Ovary (tissue), 7 donors: ENCODE measurements at regions not wholly inside any gene's neighbourhood (a gene's known extent, or its start where the extent isn't known, plus 50 kb on each side); places are given as distances from the start of the nearest gene placed in this dataset.

ENCODE experiments used
- DNase-seq, 5 donors: peaks; one replicate each; pipeline ENCODE4 v3.0.0-alpha.2; 2019 to 2020
- H3K27ac ChIP-seq, 2 donors: fragments of 200-600 bp; one replicate each; pipeline versions ENCODE4 v1.5.1 to v1.8.0; 2019 to 2022
- H3K27me3 ChIP-seq: fragments of 200-600 bp; one replicate; pipeline ENCODE4 v1.8.0; 2022
- H3K36me3 ChIP-seq: fragments of 200-600 bp; sonication (generic); one replicate; pipeline ENCODE4 v1.5.1; 2019
- H3K4me1 ChIP-seq: one replicate; pipeline ENCODE4 v1.8.1; 2013; ENCODE audit warnings: mild to moderate bottlenecking, moderate library complexity; ENCODE audit not compliant: insufficient read depth
- H3K4me3 ChIP-seq: fragments of 200-600 bp; sonication (generic); one replicate; pipeline ENCODE4 v1.5.1; 2017
- H3K9me3 ChIP-seq, 2 donors: fragments of 200-600 bp in 1 of 2; sonication (generic) in 1 of 2; one replicate each; pipeline versions ENCODE4 v1.5.1 to v1.8.1; 2013 to 2019; ENCODE audit warnings: mild to moderate bottlenecking in 1 of 2, moderate library complexity in 1 of 2
- CTCF ChIP-seq, 3 donors: fragments of 450-650 bp in 2 of 3; fragments of 200-600 bp in 1 of 3; IDR thresholded peaks; one replicate each; pipeline versions ENCODE4 v1.5.1 to v1.8.0; 2016 to 2022; ENCODE audit warnings: antibody characterized with exemption in 3 of 3, mild to moderate bottlenecking in 1 of 3
- EP300 ChIP-seq: sonication (generic); formaldehyde crosslinking; IDR thresholded peaks from one replicate; pipeline ENCODE4 v1.6.1; 2017; ENCODE audit warnings: antibody characterized with exemption
- POLR2A ChIP-seq: fragments of 450-650 bp; IDR thresholded peaks from one replicate; pipeline ENCODE4 v1.6.1; 2017; ENCODE audit warnings: antibody characterized with exemption, mild to moderate bottlenecking, moderate library complexity
- WGBS, 3 donors: extraction: QIAGEN DNeasy Blood & Tissue Kit in 1 of 3; methylation state at CpG; one replicate each; pipeline versions ENCODE4 v1.1.5 to v1.1.7; 2013 to 2017; 5-methylcytosine and 5-hydroxymethylcytosine counted together
- intact Hi-C, 4 donors: fragments of 100-400 bp; cut with DNase I; formaldehyde crosslinking; loops; one replicate each; pipeline versions ENCODE4 v1.11.0 to v1.15.1; 2022 to 2023
- donor health status: DM: no; HTN: no; CAD: no; lungs with moderate emphysema.
- donor health status: DM: no; HTN: no; CAD: no.
- donor health status: Bipolar disorder and iron deficiency.
- donor health status: DM: no; HTN: no; CAD: no.
- donor health status: DM: yes; HTN: yes; CAD: no.

DNA sequence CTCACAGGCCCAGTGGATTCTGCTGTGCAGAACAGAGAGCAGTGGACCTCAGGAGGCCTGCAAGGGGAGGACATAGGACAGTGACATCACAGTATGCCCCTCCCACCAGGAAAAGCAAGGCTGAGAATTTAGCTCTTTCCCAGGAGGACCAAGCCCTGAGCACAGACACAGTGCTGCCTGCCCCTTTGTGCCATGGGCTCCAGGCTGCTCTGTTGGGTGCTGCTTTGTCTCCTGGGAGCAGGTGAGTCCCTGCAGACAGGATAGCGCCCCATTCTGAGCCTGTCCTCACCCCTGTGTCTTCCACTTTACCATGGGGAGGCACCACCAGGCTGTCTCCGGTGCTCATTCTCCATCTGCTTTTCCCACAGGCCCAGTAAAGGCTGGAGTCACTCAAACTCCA, 63.0 kb upstream of the PRSS58 start:
- intact Hi-C loops: no loop called here
- H3K4me1 ChIP-seq: no peaks in the 10 kb centered on the region
- no peak overlapping the region for H3K27ac ChIP-seq
- DNase-seq: no peak
- WGBS, 3 donors: 81 to 91% (median 87%) methylated on average over 2 of the region's 2 CpGs
- TF ChIP-seq POLR2A (no peak), CTCF (IDR thresholded peaks at IDR 0.05) (no peak), EP300 (no peak)
- no peaks in the 10 kb centered on the region for H3K27me3 ChIP-seq
- H3K9me3 ChIP-seq: no peaks in the 10 kb centered on the region
- H3K36me3 ChIP-seq: no peaks in the 10 kb centered on the region
- no peak overlapping the region for H3K4me3 ChIP-seq

DNA sequence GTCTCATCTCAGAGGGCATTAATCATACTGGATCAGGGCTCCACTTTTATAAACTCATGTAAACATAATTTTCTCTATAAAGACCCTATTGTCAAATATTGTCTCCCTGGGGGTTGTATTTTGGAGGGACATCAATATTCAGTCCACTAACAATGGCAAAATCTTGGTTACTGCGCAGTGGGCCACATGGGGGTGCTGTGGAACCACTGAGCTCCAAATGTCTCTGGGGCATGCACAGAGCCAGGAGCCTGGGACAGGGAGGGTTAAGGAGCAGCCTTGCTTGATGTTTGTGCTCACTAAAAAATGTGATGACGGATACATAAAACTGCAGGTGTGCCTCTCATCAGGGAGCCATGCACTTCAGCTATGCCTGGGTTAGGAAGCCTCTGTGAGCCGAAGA, 62.1 kb upstream of the PRSS58 start:
- 25 to 39% (median 31%) methylated on average over 3 of the region's 3 CpGs for WGBS, 3 donors
- Histone ChIP-seq H3K9me3 (no peaks in the 10 kb centered on the region), H3K4me1 (no peaks in the 10 kb centered on the region), H3K27me3 (no peaks in the 10 kb centered on the region), H3K27ac (no peak overlapping the region), H3K4me3 (no peak overlapping the region), H3K36me3 (no peaks in the 10 kb centered on the region)
- intact Hi-C loops: no loop called here
- TF ChIP-seq CTCF (IDR thresholded peaks at IDR 0.05): no peak
- no peak for TF ChIP-seq EP300
- no peak for TF ChIP-seq POLR2A
- no peak for DNase-seq

DNA sequence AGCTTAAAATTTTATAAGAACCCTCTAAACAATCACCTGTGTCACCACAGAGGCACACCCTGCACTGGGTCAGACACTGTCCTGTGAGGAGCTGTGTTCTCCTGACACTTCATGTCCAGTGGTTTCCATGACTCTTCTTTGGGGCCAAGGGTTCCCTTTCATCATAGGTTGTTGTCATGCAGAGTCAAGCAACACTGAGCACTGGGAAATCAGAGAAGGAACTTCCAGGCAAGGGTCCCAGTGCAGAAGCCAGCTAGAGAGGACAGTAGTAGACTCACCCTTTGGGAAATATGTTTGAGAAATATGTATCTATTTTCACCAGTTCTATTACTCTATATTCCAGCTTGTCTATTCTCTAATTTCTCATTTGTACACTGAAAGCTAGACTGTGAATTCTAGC, 56.4 kb upstream of the PRSS58 start:
- intact Hi-C loops: no loop called here
- no peak for TF ChIP-seq EP300
- no peak for TF ChIP-seq CTCF (IDR thresholded peaks at IDR 0.05)
- TF ChIP-seq POLR2A: no peak
- Histone ChIP-seq H3K27me3 (no peaks in the 10 kb centered on the region), H3K4me1 (no peaks in the 10 kb centered on the region), H3K36me3 (no peaks in the 10 kb centered on the region), H3K27ac (no peak overlapping the region), H3K9me3 (no peaks in the 10 kb centered on the region), H3K4me3 (no peak overlapping the region)
- DNase-seq: no peak

- H3K9me3 ChIP-seq: no peaks in the 10 kb centered on the region
- no peak overlapping the region for H3K27ac ChIP-seq
- WGBS, 3 donors: 74 to 77% (median 76%) methylated on average over 11 of the region's 11 CpGs
- no peaks in the 10 kb centered on the region for H3K36me3 ChIP-seq
- H3K4me3 ChIP-seq: no peak overlapping the region
- intact Hi-C loops: no loop called here
- no peak for TF ChIP-seq POLR2A
- no peak for TF ChIP-seq CTCF (IDR thresholded peaks at IDR 0.05)
- TF ChIP-seq EP300: no peak
- H3K4me1 ChIP-seq: no peaks in the 10 kb centered on the region
- DNase-seq: no peak
- H3K27me3 ChIP-seq: no peaks in the 10 kb centered on the region
Measured at GRCh38 chr7:142313528-142313927, 55.7 kb upstream of the PRSS58 start.

GRCh38 chr7:142311876-142312275, 54.0 kb upstream of the PRSS58 start:
- intact Hi-C loops: no loop called here
- 13 to 27% (median 15%) methylated on average over 3 of the region's 3 CpGs for WGBS, 3 donors
- H3K36me3 ChIP-seq: no peaks in the 10 kb centered on the region
- no peak for DNase-seq
- TF ChIP-seq CTCF (IDR thresholded peaks at IDR 0.05) (no peak), POLR2A (no peak), EP300 (no peak)
- no peaks in the 10 kb centered on the region for H3K9me3 ChIP-seq
- H3K27ac ChIP-seq: no peak overlapping the region
- H3K4me1 ChIP-seq: no peaks in the 10 kb centered on the region
- H3K27me3 ChIP-seq: no peaks in the 10 kb centered on the region
- H3K4me3 ChIP-seq: no peak overlapping the region
